Amniotic epithelial cell (primary cell): ENCODE measurements at regions not wholly inside any gene's neighbourhood (a gene's known extent, or its start where the extent isn't known, plus 50 kb on each side); places are given as distances from the start of the nearest gene placed in this dataset.
"Not testable (repeated sequence)": the region's sequence is repeated elsewhere in the genome, so short reads cannot be mapped to it uniquely, and the experiment has no call there.

Experiments used
- DNase-seq: peaks from one replicate; pipeline ENCODE4 v3.0.0-alpha.2; 2010; ENCODE audit warnings: low read depth

DNA sequence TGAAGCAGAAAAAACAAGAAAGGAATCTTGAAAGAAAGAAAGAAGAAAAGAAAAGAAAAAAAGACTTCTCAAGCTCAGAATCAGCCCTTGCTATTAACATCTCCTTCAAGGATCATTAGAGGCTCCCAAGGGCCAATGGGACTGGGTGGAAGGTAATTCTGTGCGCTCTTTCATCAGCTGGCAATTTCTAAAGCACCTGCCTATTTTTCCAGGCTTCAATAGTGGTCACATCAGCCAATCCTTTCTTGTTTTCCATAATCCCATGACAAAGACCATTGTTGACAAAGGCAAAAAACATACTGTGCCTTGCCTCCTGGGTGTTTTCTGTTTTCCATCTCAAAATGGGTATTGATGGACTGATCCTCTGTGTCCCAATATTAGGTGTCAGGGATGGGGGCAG lies 88.2 kb upstream of the TSC22D1 start:
- DNase-seq = no peak

- DNase-seq = no peak
Measured at GRCh38 chr13:44662515-44662914, 86.4 kb upstream of the TSC22D1 start.

- DNase-seq = no peak
Measured at GRCh38 chr13:44661936-44662335, 85.8 kb upstream of the TSC22D1 start.

GRCh38 chr13:44660050-44660449 lies 83.9 kb upstream of the TSC22D1 start:
- no peak for DNase-seq

- peak; percentile 35 for DNase-seq
Measured at GRCh38 chr13:44652962-44653660, 77.0 kb upstream of the TSC22D1 start.

DNA sequence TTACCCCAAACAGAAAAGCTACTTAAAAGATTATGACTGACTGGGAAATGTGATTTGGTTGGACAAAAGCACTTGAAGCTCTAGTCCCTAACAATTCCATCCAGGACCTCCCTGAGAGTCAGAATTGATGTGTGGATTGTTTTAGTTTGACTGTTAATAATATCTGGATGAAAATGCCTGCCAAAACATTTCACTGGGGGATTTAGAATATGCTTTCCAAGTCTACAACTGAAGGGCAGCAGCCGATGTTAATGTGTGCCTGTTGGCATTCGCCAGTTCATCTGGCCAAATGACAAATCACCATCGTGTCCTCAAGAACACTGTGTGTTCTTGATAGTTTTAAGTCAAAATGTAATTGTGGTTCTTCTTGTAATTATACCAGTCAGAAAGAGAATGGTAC lies 76.0 kb upstream of the TSC22D1 start:
- DNase-seq = no peak

DNA sequence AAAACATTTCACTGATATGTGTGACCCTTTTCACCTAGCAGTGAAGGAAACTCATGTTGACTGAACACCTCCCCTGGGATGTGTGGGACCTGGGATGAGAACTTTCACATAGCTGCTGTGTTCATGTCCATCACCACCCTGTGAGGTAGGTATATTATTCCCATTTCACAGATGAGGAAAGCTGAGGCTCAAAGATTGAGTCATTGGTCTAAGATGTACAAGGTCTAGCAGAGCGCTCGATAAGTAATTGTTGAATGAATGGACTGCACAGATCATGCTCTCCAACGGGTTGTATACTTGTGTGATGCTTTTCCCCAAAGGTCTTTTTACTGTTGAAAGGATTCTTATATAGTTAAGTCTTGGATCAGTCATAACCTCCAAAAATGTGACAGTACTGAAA lies 75.6 kb upstream of the TSC22D1 start:
- no peak for DNase-seq

GRCh38 chr13:44651209-44651608 lies 75.1 kb upstream of the TSC22D1 start:
- DNase-seq = no peak

GRCh38 chr13:44649834-44650233 lies 73.7 kb upstream of the TSC22D1 start:
- no peak for DNase-seq

GRCh38 chr13:44649104-44649428 lies 72.9 kb upstream of the TSC22D1 start:
- DNase-seq = no peak

GRCh38 chr13:44648392-44649103 lies 72.4 kb upstream of the TSC22D1 start:
- no peak for DNase-seq

GRCh38 chr13:44647560-44647959 lies 71.4 kb upstream of the TSC22D1 start:
- not testable (repeated sequence) for DNase-seq

DNA sequence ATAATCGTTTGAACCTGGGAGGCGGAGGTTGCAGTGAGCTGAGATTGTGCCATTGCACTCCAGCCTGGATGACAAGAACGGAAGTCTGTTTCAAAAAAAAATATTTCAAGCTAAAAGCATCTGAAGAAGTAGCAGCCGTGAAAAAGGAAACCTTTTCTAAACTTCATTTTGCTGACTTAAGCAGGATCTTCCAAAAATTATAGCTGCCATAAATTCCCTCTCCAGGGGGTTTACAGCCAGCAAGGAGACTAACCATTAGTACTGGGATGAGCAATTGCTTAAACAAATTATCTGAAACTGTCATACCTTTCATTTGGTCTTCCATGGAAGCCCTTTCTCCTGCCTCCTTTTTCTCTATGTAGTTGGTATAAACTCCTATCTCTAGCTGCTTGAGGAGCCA lies 69.9 kb upstream of the TSC22D1 start:
- no peak for DNase-seq

GRCh38 chr13:44643256-44643655 lies 67.1 kb upstream of the TSC22D1 start:
- DNase-seq = no peak

- peak; percentile 59 for DNase-seq
Measured at GRCh38 chr13:44637581-44637980, 61.5 kb upstream of the TSC22D1 start.

- DNase-seq = peak; percentile 33
Measured at GRCh38 chr13:44629465-44630183, 53.5 kb upstream of the TSC22D1 start.

- DNase-seq = not testable (repeated sequence)
Measured at GRCh38 chr13:44628826-44629225, 52.7 kb upstream of the TSC22D1 start.

GRCh38 chr13:44627441-44627840 lies 51.3 kb upstream of the TSC22D1 start:
- DNase-seq = no peak

- no peak for DNase-seq
Measured at GRCh38 chr13:44626176-44626575, 50.0 kb upstream of the TSC22D1 start.
